ENCODE measurements at regions not wholly inside any gene's neighbourhood (a gene's known extent, or its start where the extent isn't known, plus 50 kb on each side); places are given as distances from the start of the nearest gene placed in this dataset.

GRCh38 chr15:39442898-39443297, 138.0 kb upstream of the THBS1 start:
- ATAC-seq (ENCODE audit: insufficient number of reproducible peaks, low FRiP score, low read depth) (no peak), DNase-seq (ENCODE audit: low spot score) (no peak)
- Histone ChIP-seq H3K9me3 (no peaks in the 10 kb centered on the region), H3K4me1 (ENCODE audit: control insufficient read depth in 1 of 2, low read depth in 2 of 2) (no peaks in the 10 kb centered on the region), H3K27me3 (replicated peaks; ENCODE audit: insufficient read depth) (no peaks in the 10 kb centered on the region), H3K4me3 (no peak overlapping the region), H3K27ac (no peak overlapping the region), H3K36me3 (no peaks in the 10 kb centered on the region)
- TF ChIP-seq, protein P1, sequence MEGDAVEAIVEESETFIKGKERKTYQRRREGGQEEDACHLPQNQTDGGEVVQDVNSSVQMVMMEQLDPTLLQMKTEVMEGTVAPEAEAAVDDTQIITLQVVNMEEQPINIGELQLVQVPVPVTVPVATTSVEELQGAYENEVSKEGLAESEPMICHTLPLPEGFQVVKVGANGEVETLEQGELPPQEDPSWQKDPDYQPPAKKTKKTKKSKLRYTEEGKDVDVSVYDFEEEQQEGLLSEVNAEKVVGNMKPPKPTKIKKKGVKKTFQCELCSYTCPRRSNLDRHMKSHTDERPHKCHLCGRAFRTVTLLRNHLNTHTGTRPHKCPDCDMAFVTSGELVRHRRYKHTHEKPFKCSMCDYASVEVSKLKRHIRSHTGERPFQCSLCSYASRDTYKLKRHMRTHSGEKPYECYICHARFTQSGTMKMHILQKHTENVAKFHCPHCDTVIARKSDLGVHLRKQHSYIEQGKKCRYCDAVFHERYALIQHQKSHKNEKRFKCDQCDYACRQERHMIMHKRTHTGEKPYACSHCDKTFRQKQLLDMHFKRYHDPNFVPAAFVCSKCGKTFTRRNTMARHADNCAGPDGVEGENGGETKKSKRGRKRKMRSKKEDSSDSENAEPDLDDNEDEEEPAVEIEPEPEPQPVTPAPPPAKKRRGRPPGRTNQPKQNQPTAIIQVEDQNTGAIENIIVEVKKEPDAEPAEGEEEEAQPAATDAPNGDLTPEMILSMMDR (IDR thresholded peaks at IDR 0.05): no peak

DNA sequence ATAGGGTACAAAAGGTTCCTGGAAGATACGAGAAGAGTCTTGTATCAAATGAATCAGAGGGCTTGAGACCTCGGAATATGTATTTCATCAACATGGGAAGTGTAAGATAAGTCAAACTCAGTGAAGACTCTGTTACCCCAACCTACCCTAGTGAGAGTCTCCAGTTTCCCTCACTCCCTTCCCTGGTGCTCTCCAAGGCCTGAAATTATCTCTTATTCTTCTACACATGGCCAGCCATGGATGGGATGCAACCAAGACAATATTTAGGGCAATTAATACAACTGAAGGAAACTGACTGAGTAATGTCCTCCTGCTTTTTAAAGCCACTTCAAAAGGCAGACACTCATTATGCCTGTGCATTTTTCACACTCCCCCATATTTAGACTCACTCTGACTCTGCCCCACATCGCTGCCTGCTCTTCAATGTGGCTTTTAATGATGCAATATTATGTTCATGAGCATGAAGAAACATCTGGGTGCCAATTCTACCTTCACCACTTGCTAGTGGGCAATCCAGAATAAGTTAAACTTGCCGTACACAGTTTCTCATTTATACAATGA, 137.1 kb upstream of the THBS1 start:
- DNase-seq (ENCODE audit: low spot score) (no peak), ATAC-seq (ENCODE audit: insufficient number of reproducible peaks, low FRiP score, low read depth) (no peak)
- TF ChIP-seq, protein P1 (IDR thresholded peaks at IDR 0.05): no peak
- no peak overlapping the region for H3K4me3 ChIP-seq
- H3K27me3 ChIP-seq (replicated peaks; ENCODE audit: insufficient read depth): no peaks in the 10 kb centered on the region
- no peak overlapping the region for H3K27ac ChIP-seq
- H3K4me1 ChIP-seq (ENCODE audit: control insufficient read depth in 1 of 2, low read depth in 2 of 2): no peaks in the 10 kb centered on the region
- H3K9me3 ChIP-seq: no peaks in the 10 kb centered on the region
- no peaks in the 10 kb centered on the region for H3K36me3 ChIP-seq

GRCh38 chr15:39444735-39445470, 136.0 kb upstream of the THBS1 start:
- H3K36me3 ChIP-seq: no peaks in the 10 kb centered on the region
- no peaks in the 10 kb centered on the region for H3K4me1 ChIP-seq (ENCODE audit: control insufficient read depth in 1 of 2, low read depth in 2 of 2)
- H3K27ac ChIP-seq: no peak overlapping the region
- TF ChIP-seq, protein P1 (IDR thresholded peaks at IDR 0.05): no peak
- no peak overlapping the region for H3K4me3 ChIP-seq
- ATAC-seq (ENCODE audit: insufficient number of reproducible peaks, low FRiP score, low read depth) (no peak), DNase-seq (ENCODE audit: low spot score) (no peak)
- H3K9me3 ChIP-seq: no peaks in the 10 kb centered on the region
- H3K27me3 ChIP-seq (replicated peaks; ENCODE audit: insufficient read depth): no peaks in the 10 kb centered on the region

GRCh38 chr15:39445931-39446330, 134.9 kb upstream of the THBS1 start:
- Histone ChIP-seq H3K27ac (no peak overlapping the region), H3K36me3 (no peaks in the 10 kb centered on the region), H3K27me3 (replicated peaks; ENCODE audit: insufficient read depth) (no peaks in the 10 kb centered on the region), H3K9me3 (no peaks in the 10 kb centered on the region), H3K4me1 (ENCODE audit: control insufficient read depth in 1 of 2, low read depth in 2 of 2) (no peaks in the 10 kb centered on the region), H3K4me3 (no peak overlapping the region)
- no peak for DNase-seq (ENCODE audit: low spot score)
- TF ChIP-seq, protein P1 (IDR thresholded peaks at IDR 0.05): no peak
- no peak for ATAC-seq (ENCODE audit: insufficient number of reproducible peaks, low FRiP score, low read depth)

DNA sequence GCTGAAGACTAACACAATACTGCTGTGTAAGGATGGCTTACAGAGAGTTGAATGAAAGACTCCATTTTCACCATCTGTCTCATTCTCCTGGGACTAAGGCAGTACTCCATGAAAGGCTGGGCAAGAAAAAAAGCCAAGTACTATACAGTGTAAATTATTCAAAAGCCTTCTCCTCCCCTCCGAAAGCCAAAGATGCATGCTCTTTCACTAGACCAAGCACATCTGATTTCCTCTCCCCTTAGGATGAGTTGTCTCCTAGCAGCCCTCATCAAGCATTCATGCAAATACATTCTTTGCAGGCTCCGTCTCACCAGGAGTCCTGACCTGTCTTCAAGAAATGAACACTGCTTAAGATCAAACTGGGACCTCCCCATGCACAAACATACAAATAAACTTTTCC, 133.5 kb upstream of the THBS1 start:
- Histone ChIP-seq H3K36me3 (no peaks in the 10 kb centered on the region), H3K9me3 (no peaks in the 10 kb centered on the region), H3K27me3 (replicated peaks; ENCODE audit: insufficient read depth) (no peaks in the 10 kb centered on the region), H3K4me1 (ENCODE audit: control insufficient read depth in 1 of 2, low read depth in 2 of 2) (no peaks in the 10 kb centered on the region), H3K4me3 (no peak overlapping the region), H3K27ac (no peak overlapping the region)
- TF ChIP-seq, protein P1 (IDR thresholded peaks at IDR 0.05): no peak
- no peak for ATAC-seq (ENCODE audit: insufficient number of reproducible peaks, low FRiP score, low read depth)
- no peak for DNase-seq (ENCODE audit: low spot score)

Data from thoracic aorta (tissue), 2 donors.